Fibroblast of villous mesenchyme (primary cell): ENCODE measurements at regions not wholly inside any gene's neighbourhood (a gene's known extent, or its start where the extent isn't known, plus 50 kb on each side); places are given as distances from the start of the nearest gene placed in this dataset.

ENCODE experiments used
- DNase-seq: peaks from one replicate; pipeline ENCODE4 v3.0.0-alpha.2; 2010; ENCODE audit warnings: low read depth
- H3K4me3 ChIP-seq: 2 replicates; pipeline ENCODE4 v1.5.1; 2011; ENCODE audit warnings: low read depth, mild to moderate bottlenecking, low read length
- TF ChIP-seq, protein P1 (sequence below): IDR thresholded peaks from 2 replicates; pipeline ENCODE4 v1.5.1; 2012; ENCODE audit warnings: low read depth, mild to moderate bottlenecking, low read length; ENCODE audit not compliant: insufficient read depth

DNA sequence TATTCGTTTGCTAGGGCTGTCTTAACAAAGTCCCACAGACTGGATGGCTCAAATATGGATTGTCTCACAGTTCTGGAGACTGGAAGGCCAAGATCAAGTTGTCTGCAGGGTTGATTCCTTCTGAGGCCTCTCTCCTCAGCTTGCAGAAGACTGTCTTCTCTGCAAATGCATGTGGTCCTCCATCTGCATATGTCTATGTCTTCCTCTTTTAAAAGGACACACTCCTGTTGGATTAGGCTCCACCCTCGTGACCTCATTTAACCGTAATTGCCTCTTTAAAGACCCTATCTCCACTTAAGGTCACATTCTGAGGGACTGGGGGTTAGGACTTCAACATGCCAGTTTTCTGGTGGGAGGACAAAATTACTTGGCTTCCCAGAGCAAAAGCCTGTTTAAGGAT lies 123.3 kb downstream of the SLC38A6 start:
- TF ChIP-seq, protein P1, sequence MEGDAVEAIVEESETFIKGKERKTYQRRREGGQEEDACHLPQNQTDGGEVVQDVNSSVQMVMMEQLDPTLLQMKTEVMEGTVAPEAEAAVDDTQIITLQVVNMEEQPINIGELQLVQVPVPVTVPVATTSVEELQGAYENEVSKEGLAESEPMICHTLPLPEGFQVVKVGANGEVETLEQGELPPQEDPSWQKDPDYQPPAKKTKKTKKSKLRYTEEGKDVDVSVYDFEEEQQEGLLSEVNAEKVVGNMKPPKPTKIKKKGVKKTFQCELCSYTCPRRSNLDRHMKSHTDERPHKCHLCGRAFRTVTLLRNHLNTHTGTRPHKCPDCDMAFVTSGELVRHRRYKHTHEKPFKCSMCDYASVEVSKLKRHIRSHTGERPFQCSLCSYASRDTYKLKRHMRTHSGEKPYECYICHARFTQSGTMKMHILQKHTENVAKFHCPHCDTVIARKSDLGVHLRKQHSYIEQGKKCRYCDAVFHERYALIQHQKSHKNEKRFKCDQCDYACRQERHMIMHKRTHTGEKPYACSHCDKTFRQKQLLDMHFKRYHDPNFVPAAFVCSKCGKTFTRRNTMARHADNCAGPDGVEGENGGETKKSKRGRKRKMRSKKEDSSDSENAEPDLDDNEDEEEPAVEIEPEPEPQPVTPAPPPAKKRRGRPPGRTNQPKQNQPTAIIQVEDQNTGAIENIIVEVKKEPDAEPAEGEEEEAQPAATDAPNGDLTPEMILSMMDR, result no peak
- H3K4me3 ChIP-seq, result no peak overlapping the region
- DNase-seq, result no peak

DNA sequence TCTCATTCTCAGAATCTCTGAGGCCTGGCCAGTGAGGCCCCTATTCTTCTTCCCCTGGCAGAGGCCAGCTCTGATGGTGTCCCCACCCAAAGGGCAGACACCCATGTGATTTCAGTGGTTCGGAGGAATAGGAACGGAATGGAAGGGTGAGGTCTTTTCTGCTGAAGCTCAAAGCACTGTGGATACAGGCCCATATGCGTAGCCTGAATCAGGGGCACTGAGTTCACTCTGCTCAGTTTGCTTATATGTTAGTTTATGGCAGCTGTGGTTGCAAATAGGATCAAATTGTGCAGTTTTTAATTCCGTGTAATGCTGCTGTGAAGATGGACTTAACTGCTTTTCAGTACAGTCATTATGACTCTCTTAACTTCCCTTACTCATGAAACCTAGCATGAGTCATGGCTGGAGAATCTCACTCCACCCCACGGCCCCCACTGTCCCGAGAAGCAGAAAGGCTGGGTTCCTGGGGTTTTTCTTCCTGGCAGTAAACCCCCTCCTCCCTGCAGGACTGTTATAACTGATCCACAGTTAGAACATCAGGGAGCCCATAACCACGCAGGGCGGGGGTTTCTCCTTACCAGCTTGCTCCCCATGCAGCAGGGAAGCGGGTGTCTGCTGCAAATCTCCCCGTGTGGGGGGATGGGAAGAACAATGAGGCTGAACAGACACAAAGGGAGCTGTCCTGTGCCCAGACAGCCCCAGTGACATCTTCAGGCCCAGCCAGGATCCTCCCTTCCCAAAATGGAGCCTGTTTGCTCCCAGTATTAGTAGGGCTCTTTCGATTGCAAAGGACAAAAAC lies 122.7 kb downstream of the SLC38A6 start:
- no peak overlapping the region for H3K4me3 ChIP-seq
- TF ChIP-seq, protein P1, result no peak
- peak; percentile 96 for DNase-seq

DNA sequence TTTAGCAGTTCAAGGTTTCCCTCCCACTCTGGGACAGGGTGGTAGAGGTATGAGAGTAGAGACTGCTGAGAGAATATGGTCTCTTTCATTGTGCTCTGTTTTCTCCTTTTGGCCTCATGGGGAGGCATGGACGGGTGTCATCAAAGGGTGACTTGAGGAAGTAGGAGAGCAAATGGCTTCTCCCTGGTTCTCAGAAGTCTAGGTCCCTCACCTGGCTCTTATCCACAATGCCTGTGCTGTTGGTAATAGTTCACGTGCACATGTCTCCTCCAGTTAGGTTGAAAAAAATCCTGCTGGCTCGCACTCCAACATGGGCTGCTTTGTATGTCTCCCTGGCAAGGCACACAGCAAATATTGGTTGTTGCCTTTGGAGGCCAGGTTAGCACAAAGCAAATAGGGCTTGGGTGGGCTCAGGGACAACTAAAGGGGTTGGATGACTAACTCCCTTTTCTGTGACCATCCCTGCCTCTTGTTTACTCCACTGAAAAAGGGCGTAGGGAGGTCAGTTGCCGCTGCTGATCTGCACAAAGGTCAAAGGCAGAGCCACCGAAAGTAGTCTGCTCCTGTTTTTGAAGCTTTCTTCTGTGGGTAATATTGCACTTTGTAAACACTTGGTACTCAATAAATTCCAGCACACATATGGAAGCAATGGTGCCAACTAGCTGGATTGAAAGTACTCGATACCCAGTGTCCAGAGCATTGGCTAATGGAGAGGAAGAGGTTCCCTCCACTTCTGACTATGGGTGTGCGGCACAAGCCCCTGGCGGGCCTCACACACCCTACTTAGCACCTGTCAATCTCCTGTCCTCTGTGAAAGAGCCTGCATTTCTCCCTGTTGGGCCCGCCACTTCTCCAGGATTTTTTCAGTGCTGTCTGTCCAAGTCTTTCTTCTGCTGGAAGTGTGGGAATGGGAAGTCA lies 121.8 kb downstream of the SLC38A6 start:
- H3K4me3 ChIP-seq, result no peak overlapping the region
- TF ChIP-seq, protein P1, result no peak
- no peak for DNase-seq
